ENCODE measurements at regions not wholly inside any gene's neighbourhood (a gene's known extent, or its start where the extent isn't known, plus 50 kb on each side); places are given as distances from the start of the nearest gene placed in this dataset.

DNA sequence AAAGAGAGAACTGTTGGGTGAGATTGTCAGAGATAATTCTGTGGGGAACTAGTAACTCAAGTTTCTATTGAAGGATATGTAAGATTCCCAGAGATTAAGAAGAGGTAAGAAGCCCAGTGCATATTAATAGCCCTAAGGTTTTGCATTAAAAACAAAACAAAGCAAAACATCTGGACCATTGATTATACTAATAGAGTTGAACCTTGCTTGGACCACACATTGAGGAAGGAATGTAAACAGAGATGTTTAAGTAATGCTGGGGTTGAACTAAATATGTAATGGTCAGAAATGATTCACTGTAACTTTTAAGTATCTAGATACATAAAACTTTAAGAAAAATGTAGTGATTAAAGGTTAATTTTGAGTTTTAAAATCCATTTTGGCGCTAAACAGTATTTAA, 1770.0 kb downstream of the PCDH9 start:
- H3K4me1 ChIP-seq (ENCODE audit: control insufficient read depth in 4 of 4, insufficient read depth in 4 of 4, low read length in 3 of 4), result no peaks in the 10 kb centered on the region
- H3K27ac ChIP-seq (ENCODE audit: low read depth in 1 of 2, low read length in 2 of 2), result no peak overlapping the region
- H3K27me3 ChIP-seq (ENCODE audit: control insufficient read depth in 4 of 4, insufficient read depth in 4 of 4, low read length in 3 of 4), result peaks cover 0 to 6% (median 0%) of the 10 kb centered on the region in 4 donors
- TF ChIP-seq HNF4G (IDR thresholded peaks at IDR 0.05) (no peak), SP1 (IDR thresholded peaks at IDR 0.05) (no peak), TAF1 (conservative IDR thresholded peaks at IDR 0.05) (no peak), ATF3 (IDR thresholded peaks at IDR 0.05) (no peak), HNF4A (conservative IDR thresholded peaks at IDR 0.05) (no peak), EGR1 (IDR thresholded peaks at IDR 0.05; ENCODE audit: low read depth in 2 of 2) (no peak), NR2F2 (IDR thresholded peaks at IDR 0.05) (no peak), REST (IDR thresholded peaks at IDR 0.05) (no peak), FOXA2 (IDR thresholded peaks at IDR 0.05) (no peak), MAX (IDR thresholded peaks at IDR 0.05) (no peak), JUND (IDR thresholded peaks at IDR 0.05) (no peak), RAD21 (IDR thresholded peaks at IDR 0.05) (no peak), RXRA (IDR thresholded peaks at IDR 0.05) (no peak), CTCF (IDR thresholded peaks at IDR 0.05; ENCODE audit: low read depth, low read length, missing input control) (no peak)
- 71% methylated on average over 1 of the region's 1 CpG for WGBS
- H3K9me3 ChIP-seq (ENCODE audit: control insufficient read depth in 4 of 4, low read length in 3 of 4), result no peaks in the 10 kb centered on the region
- no peaks in the 10 kb centered on the region for H3K36me3 ChIP-seq (ENCODE audit: control insufficient read depth in 4 of 4, insufficient read depth in 3 of 4, low read depth in 1 of 4, low read length in 3 of 4)
- no peak for DNase-seq (ENCODE audit: low spot score)
- H3K4me3 ChIP-seq (ENCODE audit: low read depth in 1 of 3, low read length in 3 of 3), result no peak overlapping the region
- H3K9ac ChIP-seq (ENCODE audit: low read depth in 1 of 2, low read length in 2 of 2), result no peak overlapping the region

- Histone ChIP-seq H3K4me3 (ENCODE audit: low read depth in 1 of 3, low read length in 3 of 3) (no peak overlapping the region), H3K27ac (ENCODE audit: low read depth in 1 of 2, low read length in 2 of 2) (no peak overlapping the region), H3K9me3 (ENCODE audit: control insufficient read depth in 4 of 4, low read length in 3 of 4) (no peaks in the 10 kb centered on the region), H3K36me3 (ENCODE audit: control insufficient read depth in 4 of 4, insufficient read depth in 3 of 4, low read depth in 1 of 4, low read length in 3 of 4) (no peaks in the 10 kb centered on the region), H3K4me1 (ENCODE audit: control insufficient read depth in 4 of 4, insufficient read depth in 4 of 4, low read length in 3 of 4) (no peaks in the 10 kb centered on the region), H3K9ac (ENCODE audit: low read depth in 1 of 2, low read length in 2 of 2) (no peak overlapping the region), H3K27me3 (ENCODE audit: control insufficient read depth in 4 of 4, insufficient read depth in 4 of 4, low read length in 3 of 4) (peaks cover 0 to 4% (median 0%) of the 10 kb centered on the region in 4 donors)
- WGBS, result 79% methylated on average over 5 of the region's 5 CpGs
- TF ChIP-seq JUND (IDR thresholded peaks at IDR 0.05), result no peak
- no peak for TF ChIP-seq MAX (IDR thresholded peaks at IDR 0.05)
- TF ChIP-seq ZBTB33 (IDR thresholded peaks at IDR 0.05), result no peak
- no peak for TF ChIP-seq GABPA (IDR thresholded peaks at IDR 0.05 in 1 of 2, conservative IDR thresholded peaks at IDR 0.05 in 1 of 2)
- no peak for TF ChIP-seq HNF4G (IDR thresholded peaks at IDR 0.05)
- TF ChIP-seq YY1 (IDR thresholded peaks at IDR 0.05), result no peak
- no peak for TF ChIP-seq RAD21 (IDR thresholded peaks at IDR 0.05)
- TF ChIP-seq FOXA1 (IDR thresholded peaks at IDR 0.05), result no peak
- TF ChIP-seq FOXA2 (IDR thresholded peaks at IDR 0.05), result no peak
- TF ChIP-seq TAF1 (conservative IDR thresholded peaks at IDR 0.05), result no peak
- TF ChIP-seq RXRA (IDR thresholded peaks at IDR 0.05), result no peak
- TF ChIP-seq NR2F2 (IDR thresholded peaks at IDR 0.05), result no peak
- TF ChIP-seq REST (IDR thresholded peaks at IDR 0.05), result no peak
- no peak for TF ChIP-seq SP1 (IDR thresholded peaks at IDR 0.05)
- TF ChIP-seq HNF4A (conservative IDR thresholded peaks at IDR 0.05), result no peak
- no peak for TF ChIP-seq EGR1 (IDR thresholded peaks at IDR 0.05; ENCODE audit: low read depth in 2 of 2)
- no peak for DNase-seq (ENCODE audit: low spot score)
Measured at GRCh38 chr13:65456150-65456912, 1773.8 kb downstream of the PCDH9 start.

Data from liver (tissue), 8 donors.